Medulla oblongata (tissue), 1 donor: ENCODE measurements at regions not wholly inside any gene's neighbourhood (a gene's known extent, or its start where the extent isn't known, plus 50 kb on each side); places are given as distances from the start of the nearest gene placed in this dataset.

Experiments
- DNase-seq: peaks from one replicate; pipeline ENCODE4 v3.0.0-alpha.2; 2015; ENCODE audit errors: extremely low spot score

DNA sequence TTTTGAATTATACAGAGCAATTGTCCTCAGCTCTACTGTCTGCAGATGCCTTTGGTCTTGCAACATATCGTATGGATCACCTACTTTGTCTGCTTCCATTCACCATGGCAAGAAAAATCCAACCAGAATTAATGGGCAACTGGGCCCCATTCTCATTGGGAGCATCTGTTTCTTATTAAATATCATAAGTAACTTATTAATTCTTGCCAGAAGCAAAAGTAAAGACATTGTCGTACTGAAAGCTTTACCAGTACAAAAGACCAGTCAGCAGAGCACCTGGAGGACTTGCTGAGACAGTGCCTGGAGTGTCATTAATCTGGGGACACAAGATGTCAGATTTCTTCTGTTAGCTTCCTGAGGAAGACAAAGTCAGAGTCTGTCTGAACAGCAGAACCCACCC, 404.5 kb downstream of the INHBA start:
- DNase-seq, result no peak

DNA sequence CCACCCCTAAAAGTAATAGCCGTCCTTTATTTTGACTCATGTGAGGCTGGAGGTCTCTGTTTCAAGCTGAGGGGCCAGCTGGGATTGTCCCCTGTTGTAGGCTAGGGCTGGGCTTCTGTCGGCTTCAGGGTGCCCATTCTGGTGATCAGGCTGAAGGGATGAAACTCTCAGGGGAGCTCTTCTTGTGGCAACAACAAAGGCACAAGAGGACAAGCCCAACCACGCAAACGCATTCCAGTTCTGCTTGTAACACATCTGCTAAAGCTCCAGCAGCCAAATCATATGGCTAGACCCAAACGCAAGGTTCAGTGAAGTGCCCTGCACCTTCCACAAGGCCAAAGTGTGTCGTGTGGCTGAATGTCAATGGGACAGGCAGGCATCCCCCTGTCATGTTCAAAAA, 405.7 kb downstream of the INHBA start:
- DNase-seq, result no peak

DNA sequence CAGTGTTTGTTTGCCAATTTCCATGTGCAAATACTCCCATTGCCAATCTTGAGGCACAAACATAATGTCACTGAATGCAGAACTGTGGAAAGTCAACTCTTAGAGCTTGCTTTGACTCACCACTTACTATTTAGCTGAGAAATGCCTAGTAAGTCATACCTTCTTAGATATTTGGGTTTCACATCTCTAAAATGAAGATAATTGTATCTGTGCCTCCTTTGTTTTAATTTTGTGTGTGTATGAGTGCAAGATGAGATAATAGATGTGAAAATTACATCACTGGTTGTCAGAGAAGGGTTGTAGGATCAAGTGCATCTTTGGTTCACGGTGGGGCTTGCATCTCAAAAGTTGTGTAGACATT, 407.5 kb downstream of the INHBA start:
- DNase-seq, result no peak

DNA sequence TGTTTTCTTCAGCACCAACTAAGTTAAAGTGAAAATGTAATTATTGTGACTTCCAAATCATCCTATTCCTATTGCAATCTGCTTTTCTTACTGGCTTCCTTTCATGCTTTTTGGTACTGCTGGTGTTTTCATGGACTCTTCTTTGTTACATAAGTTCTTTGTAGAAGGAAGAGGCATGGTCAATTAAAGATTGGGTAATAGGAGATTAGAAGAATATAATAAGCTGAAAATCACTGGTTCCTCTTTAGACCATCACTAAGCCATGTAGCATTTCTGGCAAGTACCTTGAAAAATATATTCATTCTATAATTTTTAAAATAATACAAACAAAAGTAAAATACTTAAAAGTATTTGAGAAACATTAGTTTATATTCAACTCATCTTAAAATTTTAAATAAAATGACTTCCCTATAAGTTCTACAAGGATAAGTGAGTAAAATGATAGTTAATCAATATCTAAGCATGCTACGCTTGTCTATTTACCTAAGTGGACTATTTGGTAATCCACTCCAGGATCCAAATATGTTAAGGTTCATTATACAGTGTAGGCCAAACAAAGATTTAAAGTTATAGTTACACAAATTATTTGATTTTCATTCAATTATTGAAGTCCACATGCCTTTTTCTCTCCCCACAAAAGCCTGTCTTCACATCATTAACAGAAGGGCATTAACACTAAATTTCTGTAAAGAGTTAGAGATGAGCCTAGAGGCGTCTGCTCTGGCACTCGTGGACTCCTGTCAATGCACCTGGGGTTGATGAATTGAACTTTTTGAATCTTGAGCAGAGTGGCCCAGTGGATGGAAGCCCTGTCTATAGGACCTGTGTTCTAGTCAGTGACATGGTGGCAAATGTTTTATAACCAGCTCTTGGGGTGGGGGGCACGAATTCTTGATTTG, 408.1 kb downstream of the INHBA start:
- no peak for DNase-seq

DNA sequence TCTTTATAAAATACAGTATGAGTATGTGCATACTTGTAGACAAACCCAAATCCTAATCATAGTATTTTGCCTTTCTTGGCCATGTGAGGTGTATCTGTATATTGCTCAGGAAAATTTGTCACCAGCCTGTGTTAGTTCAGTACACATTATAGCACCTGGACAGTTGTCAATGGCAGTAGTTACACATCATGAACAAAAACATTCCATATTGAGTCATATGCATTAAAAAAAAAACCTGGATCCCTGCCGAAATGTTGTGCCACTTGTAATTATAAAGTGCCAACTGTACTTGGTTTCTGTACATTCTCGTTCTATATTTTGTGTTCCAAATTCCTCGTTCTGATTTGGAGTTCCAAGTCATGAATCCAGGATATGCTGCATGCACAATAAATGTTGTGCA, 410.4 kb downstream of the INHBA start:
- no peak for DNase-seq

DNA sequence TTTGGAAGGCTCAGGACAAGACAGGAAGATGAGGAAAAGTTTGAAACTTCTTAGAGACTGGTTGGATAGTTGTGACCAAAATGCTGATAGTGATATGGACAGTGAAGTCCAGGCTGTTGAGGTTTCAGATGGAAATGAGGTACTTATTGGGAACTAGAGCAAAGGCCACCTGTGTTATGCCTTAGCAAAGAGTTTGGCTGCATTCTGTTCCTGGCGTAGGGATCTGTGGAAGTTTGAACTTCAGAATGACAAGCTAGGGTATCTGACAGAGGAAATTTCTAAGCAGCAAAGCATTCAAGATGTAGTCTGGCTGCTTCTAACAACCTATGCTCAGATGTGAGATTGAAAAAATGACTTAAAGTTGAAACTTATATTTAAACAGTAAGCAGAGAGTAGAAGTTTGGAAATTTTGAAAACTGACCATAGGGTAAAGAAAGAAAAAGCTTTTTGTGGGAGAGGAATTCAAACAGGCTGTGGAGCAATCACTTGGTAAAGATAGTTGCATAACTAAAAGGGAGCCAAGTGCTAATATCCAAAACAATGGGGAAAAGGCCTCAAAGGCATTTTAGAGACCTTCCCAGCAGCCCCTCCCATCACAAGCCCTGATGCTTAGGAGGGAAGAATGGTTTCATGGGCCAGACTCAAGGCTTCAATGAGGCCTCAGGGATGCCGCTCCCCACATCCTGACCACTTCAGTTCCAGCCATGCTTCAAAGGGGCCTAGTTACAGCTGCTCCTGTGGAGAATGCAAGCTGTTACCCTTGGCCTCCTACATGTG, 415.1 kb downstream of the INHBA start:
- no peak for DNase-seq

DNA sequence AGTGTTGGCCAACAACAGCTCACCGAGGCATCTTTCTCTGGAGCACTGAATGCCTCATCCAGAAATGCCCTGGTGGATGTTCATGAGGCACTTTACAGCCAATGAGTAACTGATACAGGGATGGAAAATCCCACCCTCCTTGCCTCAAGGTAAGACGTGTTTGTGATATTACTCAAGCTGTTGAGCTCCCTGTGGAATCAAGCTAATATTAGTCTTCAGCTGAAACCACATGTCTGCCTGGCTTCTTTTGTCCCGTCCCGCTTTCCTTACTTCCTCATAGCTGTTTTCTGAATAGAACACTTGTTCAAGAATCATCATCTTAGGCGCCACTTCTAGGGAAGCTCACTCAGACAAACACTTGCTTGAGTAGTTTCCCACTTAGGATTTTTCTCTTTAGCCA, 422.4 kb downstream of the INHBA start:
- DNase-seq, result no peak

DNA sequence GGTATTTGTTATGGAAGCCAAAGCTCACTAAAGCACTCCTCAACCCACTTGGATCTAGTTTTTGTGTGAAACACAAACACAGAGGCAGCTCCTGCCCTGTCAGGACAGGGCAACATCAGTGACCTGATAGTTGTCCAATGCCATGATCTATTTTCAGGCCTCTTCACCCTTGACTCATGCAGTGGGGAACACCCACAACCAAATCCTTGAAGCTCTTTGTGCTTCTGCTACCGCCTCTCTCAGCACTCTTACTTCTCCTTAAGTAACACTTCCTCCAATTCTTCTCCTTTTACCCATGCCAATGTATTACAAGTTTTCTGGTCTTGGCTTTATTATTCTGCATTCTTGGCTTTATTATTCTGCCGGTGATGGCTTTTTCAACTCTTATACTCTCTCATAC, 425.3 kb downstream of the INHBA start:
- DNase-seq, result no peak

DNA sequence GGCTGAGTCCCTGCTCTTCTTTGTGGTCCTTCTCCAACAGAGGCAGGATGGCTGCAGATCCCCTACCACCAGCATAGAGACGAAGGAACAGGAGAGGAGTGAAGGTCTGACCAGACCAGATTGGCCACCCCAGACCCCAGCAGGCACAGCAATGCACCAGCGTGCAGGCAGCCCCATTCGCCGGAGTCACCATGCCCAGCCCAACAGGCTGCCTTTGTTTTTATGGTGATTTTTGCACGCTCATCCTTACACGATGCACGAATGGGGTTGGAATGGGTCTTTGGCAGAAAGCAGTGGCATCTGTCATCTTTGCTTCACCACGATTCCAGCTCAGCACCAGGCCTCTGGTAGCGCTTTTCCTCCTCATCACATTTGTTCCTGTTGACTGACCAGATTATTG, 427.6 kb downstream of the INHBA start:
- no peak for DNase-seq

DNA sequence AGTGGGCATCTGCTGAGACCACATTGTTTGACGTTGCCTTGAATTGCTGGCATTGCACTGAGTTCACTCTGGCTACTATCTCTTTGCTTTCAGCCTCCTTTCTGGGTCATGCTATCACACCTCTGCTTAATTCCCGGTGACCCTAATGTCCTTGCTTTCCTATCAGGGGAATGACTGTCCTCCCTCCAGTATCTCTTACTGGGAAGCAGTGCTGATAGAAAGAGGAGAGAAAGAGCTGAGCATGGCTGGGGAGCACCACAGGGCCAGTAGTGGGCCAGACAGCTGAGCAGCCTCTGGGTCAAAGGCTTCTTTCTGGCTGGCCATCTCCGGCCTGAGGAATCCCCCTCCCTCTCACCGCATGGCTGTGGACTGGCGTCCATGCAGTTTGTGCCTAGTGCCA, 428.7 kb downstream of the INHBA start:
- DNase-seq, result no peak

DNA sequence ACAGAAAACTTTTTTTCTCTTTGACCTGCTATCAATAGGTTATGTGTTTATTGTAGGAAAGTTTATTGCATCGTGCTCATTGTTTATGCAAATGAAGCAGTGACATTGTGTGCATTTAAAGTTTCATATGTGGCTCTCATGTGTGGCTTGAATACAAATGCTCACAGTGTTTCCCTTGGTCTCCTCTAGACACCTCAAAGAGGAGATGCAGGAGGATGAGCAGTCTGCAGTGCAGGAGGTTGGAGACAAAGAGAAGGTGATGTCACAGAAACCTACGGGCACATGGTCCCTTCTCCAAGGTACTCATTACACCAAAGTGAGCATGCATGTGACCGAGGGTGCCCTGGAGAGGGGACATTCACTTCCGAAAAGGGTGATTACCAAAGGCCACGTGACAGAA, 430.2 kb downstream of the INHBA start:
- DNase-seq, result no peak

DNA sequence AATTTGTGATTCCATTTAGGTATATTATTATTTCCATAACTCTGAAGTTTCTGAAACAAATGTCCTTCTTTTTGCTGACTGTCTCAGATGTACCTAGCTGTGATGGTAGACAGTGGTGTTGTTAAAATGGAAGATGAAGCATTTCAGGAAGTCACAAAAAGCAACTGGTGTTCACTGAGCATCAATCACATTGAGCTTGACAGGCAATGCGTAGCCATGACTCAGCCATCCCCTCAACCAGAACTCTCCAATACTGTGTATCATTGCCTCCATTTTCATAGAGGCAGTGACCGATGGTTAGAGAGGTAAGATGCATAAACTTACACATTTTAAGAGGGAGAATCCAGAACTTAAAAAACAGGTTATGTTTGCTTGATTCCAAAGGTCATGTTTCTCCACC, 434.0 kb downstream of the INHBA start:
- no peak for DNase-seq

DNA sequence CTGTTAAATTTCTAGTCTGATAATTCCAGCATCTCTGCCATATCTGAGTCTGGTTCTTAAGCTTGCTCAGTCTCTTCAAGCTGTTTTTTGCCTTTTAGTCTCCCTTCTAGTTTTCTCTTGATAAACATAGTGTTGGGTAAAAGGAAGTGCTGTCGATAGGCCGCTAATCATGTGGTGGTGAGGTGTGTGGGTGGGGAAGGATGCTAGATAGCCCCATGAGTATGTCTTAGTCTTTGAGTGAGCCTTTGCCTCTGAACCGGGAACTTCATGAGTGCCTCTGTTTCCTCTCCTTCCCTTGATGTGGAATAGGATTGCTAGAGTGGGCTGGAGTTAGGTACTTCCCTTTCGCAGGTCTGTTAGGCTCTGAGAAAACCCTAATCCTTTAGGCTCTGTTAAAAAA, 441.8 kb downstream of the INHBA start:
- DNase-seq, result no peak

DNA sequence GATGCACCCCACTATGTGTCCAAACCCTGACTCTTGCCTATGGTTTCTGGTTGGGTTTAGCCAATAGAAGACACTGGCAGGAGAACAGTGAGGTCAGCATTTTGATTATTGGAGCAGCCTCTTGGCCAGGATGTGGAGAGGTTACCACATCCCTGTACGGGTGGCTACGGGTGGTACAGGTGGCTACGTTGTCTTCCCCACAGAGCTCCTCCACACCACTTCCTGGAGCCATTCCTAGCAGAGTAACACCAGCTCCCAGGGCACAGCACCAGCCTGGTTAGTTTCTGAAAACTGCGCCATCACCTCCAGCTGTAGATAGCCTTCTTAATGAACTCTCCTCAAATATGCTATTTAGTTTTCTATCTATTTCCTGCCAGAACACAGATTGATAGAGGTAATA, 445.2 kb downstream of the INHBA start:
- no peak for DNase-seq

DNA sequence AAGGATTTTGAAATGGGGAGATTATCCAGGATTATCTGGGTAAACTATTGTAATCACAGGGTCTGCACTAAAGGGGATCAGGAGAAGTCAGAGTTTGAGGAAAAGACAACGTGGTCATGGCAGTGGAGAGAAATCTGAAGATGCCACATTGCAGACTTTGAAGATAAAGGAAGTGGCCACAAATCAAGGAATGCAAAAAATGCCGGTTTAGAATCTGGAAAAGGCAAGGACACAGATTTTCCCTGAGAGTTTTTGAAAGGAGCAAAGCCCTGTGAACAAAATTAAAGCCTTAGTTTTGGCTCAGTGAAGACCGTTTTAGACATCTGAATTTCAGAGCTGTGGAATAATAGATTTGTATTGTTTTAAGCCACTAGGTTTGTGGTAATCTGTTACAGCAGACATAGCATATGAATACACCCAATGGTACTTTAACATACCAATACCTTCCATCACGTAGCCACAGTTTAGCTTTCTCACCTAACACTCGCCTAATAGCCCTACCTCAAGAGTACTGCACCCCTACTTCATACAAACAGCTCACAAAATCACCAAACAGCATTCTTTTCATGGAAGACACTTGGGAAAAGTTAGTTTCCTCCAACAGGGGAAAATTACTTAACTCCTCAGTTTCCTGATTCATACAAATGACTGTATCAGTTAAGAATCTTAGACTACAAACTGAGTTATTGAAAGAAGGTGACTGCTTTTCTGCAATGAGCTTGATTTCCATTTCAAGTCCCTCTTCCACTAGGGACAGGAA, 446.5 kb downstream of the INHBA start:
- DNase-seq, result no peak

DNA sequence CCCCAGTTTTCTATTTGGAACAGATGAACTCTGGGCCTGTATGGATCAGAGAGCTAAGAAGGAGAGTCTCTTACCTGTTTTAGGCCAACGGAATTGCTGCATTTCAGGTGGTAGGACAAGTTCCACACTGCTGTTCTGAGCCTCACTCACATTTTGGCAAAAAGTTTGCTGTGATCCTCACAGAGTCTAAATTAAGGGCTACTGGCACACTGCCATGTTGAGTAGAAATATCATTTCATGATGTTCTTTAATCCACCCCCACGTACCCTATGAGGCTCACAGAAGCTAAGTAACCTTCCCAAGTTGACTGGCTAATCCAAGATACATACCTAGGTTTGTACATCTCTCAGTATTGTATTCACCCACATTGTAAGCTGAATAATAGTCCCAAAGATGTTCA, 447.2 kb downstream of the INHBA start:
- DNase-seq, result no peak

DNA sequence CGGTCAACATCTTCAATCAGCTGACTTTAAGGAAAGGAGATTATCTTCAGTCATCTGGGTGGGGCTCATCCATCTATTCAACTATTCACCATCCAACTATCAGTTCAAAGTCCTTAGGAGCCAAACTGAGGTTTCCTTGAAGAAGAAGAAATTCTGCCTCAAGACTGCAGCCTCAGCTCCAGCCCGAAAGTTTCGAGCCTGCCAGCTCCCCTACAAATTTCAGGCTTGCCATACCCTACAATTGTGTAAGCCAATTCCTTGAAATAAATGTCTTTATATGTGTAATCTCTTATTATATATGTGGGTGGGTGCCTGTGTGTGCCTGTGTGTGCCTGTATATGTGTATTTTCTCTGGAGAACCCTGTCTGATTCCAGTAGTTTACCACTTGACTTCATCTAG, 447.8 kb downstream of the INHBA start:
- no peak for DNase-seq

DNA sequence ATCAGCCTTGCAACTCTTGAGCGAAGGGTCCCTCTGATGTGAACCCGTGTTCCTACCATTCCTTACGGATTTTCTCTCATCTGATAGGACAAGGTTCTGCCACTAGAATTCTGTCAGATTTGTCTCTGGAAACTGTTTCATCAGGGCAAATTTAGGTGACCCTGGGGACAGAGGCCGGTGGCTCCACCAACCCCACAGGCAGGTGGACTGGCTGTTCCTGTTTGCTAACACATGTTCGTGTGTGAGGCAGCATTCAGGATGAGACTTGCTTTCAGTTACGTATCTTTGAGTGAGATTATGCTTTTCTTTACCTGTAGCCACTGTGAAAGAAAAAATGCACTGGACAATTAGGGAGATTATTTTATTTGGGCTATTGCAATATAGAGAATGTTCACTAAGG, 449.9 kb downstream of the INHBA start:
- no peak for DNase-seq

DNA sequence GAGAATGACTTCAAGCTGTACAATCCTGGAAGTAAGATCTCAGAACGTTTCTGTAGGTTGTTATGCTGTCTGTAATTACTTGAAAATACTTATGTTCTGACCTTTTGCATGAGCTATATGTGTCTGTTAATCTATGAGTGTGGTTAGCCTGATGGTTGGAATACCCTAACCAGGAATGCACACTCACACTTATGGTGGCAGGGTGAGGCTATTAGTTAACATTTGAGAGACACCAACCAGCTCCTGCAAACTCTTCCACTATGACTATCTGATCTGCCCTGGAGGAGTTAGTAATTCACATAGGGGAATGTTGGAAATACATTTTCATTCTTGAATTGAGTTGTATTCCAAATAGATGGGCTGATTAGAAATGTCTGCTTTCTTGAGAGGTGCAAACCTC, 450.3 kb downstream of the INHBA start:
- DNase-seq, result no peak

DNA sequence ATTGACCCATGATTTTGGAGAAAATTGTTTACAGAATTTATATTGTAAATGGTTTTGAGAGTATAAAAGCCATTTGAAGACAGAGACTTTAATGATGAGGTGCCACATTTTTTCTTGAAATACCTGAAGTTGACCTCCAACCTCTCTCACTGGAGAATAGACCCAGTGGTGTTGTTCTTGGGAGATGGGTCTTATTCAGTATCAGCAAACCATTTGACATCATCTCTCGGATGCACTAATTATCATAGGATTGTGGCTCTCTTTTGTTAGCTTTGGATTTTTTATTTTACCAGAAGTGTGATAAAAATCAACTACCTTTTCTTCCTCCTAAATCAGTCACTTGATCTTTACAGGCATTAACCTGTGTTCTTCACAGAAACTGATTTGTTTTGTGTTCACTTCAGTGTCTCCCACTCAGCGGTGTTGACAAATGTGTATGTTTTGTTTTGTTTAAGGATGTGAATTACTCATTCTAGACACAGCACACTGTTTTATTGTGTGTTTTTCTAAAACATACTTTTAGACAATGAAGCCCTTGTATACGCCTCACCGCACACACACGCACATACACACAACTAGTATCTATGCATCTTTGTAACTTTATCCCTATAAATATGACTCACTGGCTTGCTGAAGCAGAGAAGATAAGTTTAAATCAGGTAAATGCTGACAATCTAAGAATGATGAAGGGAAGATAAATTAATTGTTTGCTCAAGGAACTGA, 455.6 kb downstream of the INHBA start:
- peak; percentile 14 for DNase-seq

DNA sequence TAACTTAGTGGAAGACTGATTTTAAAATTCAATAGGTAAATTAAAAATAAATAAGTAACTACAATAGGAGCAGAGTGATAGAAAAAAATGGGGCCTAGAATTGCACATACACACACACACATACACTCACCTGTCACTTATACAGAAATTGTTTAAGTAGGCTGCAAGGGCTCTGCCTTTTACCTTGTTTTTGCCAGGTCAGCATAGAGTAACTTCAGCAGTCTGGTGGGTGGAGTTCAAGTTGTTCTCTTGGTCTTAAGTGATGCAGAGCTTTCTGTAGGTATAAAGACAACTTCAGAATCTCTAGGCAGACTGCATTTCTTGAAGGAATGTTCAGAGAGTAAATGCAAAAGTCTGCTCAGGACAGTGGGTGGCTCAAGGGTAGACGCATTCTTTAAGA, 457.0 kb downstream of the INHBA start:
- DNase-seq, result no peak

DNA sequence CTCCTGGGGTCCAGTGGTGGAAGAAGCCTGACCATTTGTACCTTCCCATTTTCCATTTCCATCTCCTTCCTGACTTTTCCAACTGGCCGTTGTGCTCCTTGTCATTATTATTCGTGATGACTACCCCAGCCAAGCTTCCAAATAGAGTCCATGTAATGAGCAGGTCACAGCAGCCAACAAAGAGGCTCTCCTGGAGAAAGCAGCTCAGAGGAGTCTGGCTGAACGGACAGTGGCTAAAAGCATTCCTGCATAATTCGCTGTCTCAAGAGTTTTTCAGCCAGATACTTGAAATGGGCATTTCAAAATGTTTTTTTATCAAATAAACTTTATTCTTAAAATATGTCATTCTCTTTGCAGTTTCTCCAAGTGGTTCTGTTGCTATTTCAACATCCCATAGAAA, 458.6 kb downstream of the INHBA start:
- DNase-seq, result peak; percentile 25
